CD4-positive, alpha-beta T cell (primary cell): ENCODE measurements at regions not wholly inside any gene's neighbourhood (a gene's known extent, or its start where the extent isn't known, plus 50 kb on each side); places are given as distances from the start of the nearest gene placed in this dataset.
A peak's percentile ranks its signal among the peaks of the same experiment; 100 is the strongest.

ENCODE experiments used
- ATAC-seq: fragments of 200-7000 bp; cut with Tn5 transposase; one replicate; pipeline ENCODE4 v1.10.0; 2022; ENCODE audit warnings: mild to moderate bottlenecking; ENCODE audit not compliant: poor library complexity
- CTCF ChIA-PET: fragments of 350-600 bp; sonication (Branson Sonifier 250); formaldehyde crosslinking; loops from one replicate; lab custom pipeline; 2021; ENCODE audit warnings: antibody characterized with exemption, inconsistent platforms; lab: Charles Lee
- POLR2A ChIA-PET: fragments of 350-600 bp; sonication (Branson Sonifier 250); formaldehyde crosslinking; loops from one replicate; lab custom pipeline; 2021; ENCODE audit warnings: antibody characterized with exemption, inconsistent platforms; lab: Charles Lee
- DNase-seq, 14 experiments: peaks; one replicate each; pipeline ENCODE4 v3.0.0-alpha.2; 2013 to 2020; ENCODE audit warnings: mixed read lengths in 2 of 14
- H3K27ac ChIP-seq, 2 donors: one replicate each; pipeline versions ENCODE4 v1.5.1 to v1.7.0; 2013; ENCODE audit warnings: low read length in 2 of 2, low read depth in 1 of 2, mild to moderate bottlenecking in 1 of 2
- H3K27me3 ChIP-seq, 2 experiments: 1 replicate in 1 of 2; 2 replicates in 1 of 2; pipeline versions ENCODE4 v1.6.1 to v1.7.0; 2013; ENCODE audit warnings: low read length in 2 of 2, control low read depth in 1 of 2, mild to moderate bottlenecking in 1 of 2, moderate library complexity in 1 of 2; ENCODE audit not compliant: insufficient read depth in 2 of 2, control insufficient read depth in 1 of 2
- H3K36me3 ChIP-seq: one replicate; pipeline ENCODE4 v1.6.1; 2013; ENCODE audit warnings: low read length, control low read depth; ENCODE audit not compliant: insufficient read depth
- H3K4me1 ChIP-seq: one replicate; pipeline ENCODE4 v1.6.1; 2013; ENCODE audit warnings: low read length, control low read depth; ENCODE audit not compliant: insufficient read depth
- H3K4me3 ChIP-seq: one replicate; pipeline ENCODE4 v1.5.1; 2013; ENCODE audit warnings: mild to moderate bottlenecking, low read length, moderate library complexity
- H3K9me3 ChIP-seq, 2 experiments: 1 replicate in 1 of 2; 2 replicates in 1 of 2; pipeline versions ENCODE4 v1.6.1 to v1.7.0; 2013; ENCODE audit warnings: low read length in 2 of 2, mild to moderate bottlenecking in 2 of 2, control low read depth in 1 of 2, moderate library complexity in 1 of 2; ENCODE audit not compliant: control insufficient read depth in 1 of 2, insufficient read depth in 1 of 2
- H3K27ac Mint-ChIP-seq: one replicate; pipeline ENCODE4 v1.8.0; 2020; ENCODE audit warnings: mixed read lengths
- H3K27me3 Mint-ChIP-seq: one replicate; pipeline ENCODE4 v1.8.0; 2021; ENCODE audit warnings: mixed read lengths
- H3K36me3 Mint-ChIP-seq: one replicate; pipeline ENCODE4 v1.8.0; 2021; ENCODE audit warnings: low read depth, mixed read lengths
- H3K4me1 Mint-ChIP-seq: one replicate; pipeline ENCODE4 v1.8.0; 2021; ENCODE audit warnings: low read depth, mixed read lengths
- H3K4me3 Mint-ChIP-seq: one replicate; pipeline ENCODE4 v1.8.0; 2020; ENCODE audit warnings: mild to moderate bottlenecking, mixed read lengths
- H3K9me3 Mint-ChIP-seq: one replicate; pipeline ENCODE4 v1.8.0; 2020; ENCODE audit warnings: mixed read lengths
- intact Hi-C, 2 experiments: fragments of 100-400 bp; cut with DNase I in 1 of 2; cut with micrococcal nuclease in 1 of 2; formaldehyde crosslinking; loops; one replicate each; pipeline versions ENCODE4 v1.15.1 to v1.9.0; 2023 to 2025; cut with DNase I, micrococcal nuclease
- TF ChIP-seq, protein P1 (sequence below): fragments of 200-600 bp; IDR thresholded peaks from one replicate; pipeline ENCODE4 v1.8.0; 2022; ENCODE audit warnings: antibody characterized with exemption, mild to moderate bottlenecking

GRCh38 chr5:128673970-128674369, 135.9 kb upstream of the FBN2 start:
- Mint-ChIP-seq H3K36me3 (no peaks in the 10 kb centered on the region), H3K27me3 (no peaks in the 10 kb centered on the region), H3K27ac (no peak overlapping the region), H3K4me1 (no peaks in the 10 kb centered on the region), H3K9me3 (no peaks in the 10 kb centered on the region), H3K4me3 (no peak overlapping the region)
- TF ChIP-seq, protein P1, sequence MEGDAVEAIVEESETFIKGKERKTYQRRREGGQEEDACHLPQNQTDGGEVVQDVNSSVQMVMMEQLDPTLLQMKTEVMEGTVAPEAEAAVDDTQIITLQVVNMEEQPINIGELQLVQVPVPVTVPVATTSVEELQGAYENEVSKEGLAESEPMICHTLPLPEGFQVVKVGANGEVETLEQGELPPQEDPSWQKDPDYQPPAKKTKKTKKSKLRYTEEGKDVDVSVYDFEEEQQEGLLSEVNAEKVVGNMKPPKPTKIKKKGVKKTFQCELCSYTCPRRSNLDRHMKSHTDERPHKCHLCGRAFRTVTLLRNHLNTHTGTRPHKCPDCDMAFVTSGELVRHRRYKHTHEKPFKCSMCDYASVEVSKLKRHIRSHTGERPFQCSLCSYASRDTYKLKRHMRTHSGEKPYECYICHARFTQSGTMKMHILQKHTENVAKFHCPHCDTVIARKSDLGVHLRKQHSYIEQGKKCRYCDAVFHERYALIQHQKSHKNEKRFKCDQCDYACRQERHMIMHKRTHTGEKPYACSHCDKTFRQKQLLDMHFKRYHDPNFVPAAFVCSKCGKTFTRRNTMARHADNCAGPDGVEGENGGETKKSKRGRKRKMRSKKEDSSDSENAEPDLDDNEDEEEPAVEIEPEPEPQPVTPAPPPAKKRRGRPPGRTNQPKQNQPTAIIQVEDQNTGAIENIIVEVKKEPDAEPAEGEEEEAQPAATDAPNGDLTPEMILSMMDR, result no peak
- no peak for ATAC-seq
- Histone ChIP-seq H3K4me1 (no peaks in the 10 kb centered on the region), H3K27ac (no peak overlapping the region), H3K9me3 (no peaks in the 10 kb centered on the region), H3K27me3 (no peaks in the 10 kb centered on the region), H3K36me3 (no peaks in the 10 kb centered on the region), H3K4me3 (no peak overlapping the region)
- DNase-seq, result no peak
- POLR2A ChIA-PET, result no interaction called here
- intact Hi-C loops, result no loop called here
- CTCF ChIA-PET, result no interaction called here

DNA sequence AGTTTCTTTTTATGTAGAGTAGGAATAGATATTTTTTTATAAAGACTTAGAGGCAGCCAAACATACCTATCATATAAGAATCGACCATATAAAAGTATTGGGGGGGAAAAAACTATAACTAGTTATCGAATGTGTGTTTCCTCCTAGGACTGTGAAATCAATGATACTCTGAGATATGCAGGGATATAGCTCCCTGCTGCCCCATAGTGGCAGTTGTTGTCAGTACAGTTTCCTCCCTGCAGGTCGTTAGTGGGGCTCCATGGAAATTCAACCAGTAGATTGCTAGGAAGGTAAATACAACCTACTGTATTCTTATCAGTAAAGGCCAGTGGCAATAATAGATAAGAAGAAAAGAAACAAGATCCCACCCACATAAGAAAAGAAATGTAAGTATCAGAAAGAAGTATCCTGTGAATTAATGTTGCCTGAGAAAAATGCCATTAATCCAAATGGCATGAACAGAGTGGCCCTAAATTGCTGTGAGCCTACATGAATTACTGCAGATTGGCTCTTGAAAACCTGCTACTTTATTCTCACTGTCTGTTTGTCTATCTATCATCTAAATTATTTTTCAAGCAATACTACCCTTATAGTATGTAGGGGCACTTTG, 136.9 kb upstream of the FBN2 start:
- Mint-ChIP-seq H3K4me1 (no peaks in the 10 kb centered on the region), H3K4me3 (no peak overlapping the region), H3K27ac (no peak overlapping the region), H3K9me3 (no peaks in the 10 kb centered on the region), H3K27me3 (no peaks in the 10 kb centered on the region), H3K36me3 (no peaks in the 10 kb centered on the region)
- POLR2A ChIA-PET, result no interaction called here
- Histone ChIP-seq H3K36me3 (no peaks in the 10 kb centered on the region), H3K4me1 (no peaks in the 10 kb centered on the region), H3K4me3 (no peak overlapping the region), H3K9me3 (no peaks in the 10 kb centered on the region), H3K27me3 (no peaks in the 10 kb centered on the region), H3K27ac (no peak overlapping the region)
- CTCF ChIA-PET, result no interaction called here
- intact Hi-C loops, result loop anchor here in 1 of 2 experiments (5.0 kb wide), 2 partner anchors 463 to 1108 kb away; no protein-coding TSS in a partner anchor
- ATAC-seq (no peak), DNase-seq (peak in 7 of 14 experiments; percentile 4 to 43 (median 11))
- TF ChIP-seq, protein P1, result peak; percentile 51

DNA sequence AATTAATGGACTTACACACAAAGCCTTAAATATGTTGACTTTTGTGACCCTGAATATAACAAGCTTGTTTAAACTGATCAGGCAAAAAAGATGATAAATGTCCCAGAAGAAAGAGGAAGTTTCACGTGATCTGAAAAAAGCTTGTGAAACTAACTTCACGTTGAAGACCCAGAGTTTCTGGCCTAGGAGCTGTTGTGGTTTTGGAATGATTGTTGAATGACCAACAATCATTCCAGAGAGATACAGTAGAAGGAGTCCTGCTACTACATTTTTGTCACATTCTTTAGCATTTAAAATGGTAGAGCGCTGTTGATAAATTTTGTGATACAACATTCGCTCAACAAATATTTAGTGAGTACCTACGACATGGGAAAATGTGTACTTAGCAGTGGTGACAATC, 143.1 kb upstream of the FBN2 start:
- H3K27me3 Mint-ChIP-seq, result no peaks in the 10 kb centered on the region
- ATAC-seq, result no peak
- Histone ChIP-seq H3K27me3 (no peaks in the 10 kb centered on the region), H3K36me3 (no peaks in the 10 kb centered on the region), H3K4me3 (no peak overlapping the region), H3K9me3 (no peaks in the 10 kb centered on the region), H3K27ac (no peak overlapping the region), H3K4me1 (no peaks in the 10 kb centered on the region)
- H3K36me3 Mint-ChIP-seq, result no peaks in the 10 kb centered on the region
- TF ChIP-seq, protein P1, result no peak
- POLR2A ChIA-PET, result no interaction called here
- CTCF ChIA-PET, result no interaction called here
- DNase-seq, result no peak
- H3K4me3 Mint-ChIP-seq, result no peak overlapping the region
- no peaks in the 10 kb centered on the region for H3K4me1 Mint-ChIP-seq
- no peaks in the 10 kb centered on the region for H3K9me3 Mint-ChIP-seq
- H3K27ac Mint-ChIP-seq, result no peak overlapping the region
- intact Hi-C loops, result no loop called here
